GM12872 (cell line): ENCODE measurements at regions not wholly inside any gene's neighbourhood (a gene's known extent, or its start where the extent isn't known, plus 50 kb on each side); places are given as distances from the start of the nearest gene placed in this dataset.

Source experiments
- TF ChIP-seq, protein P1 (sequence below): IDR thresholded peaks from 3 replicates; pipeline ENCODE4 v1.5.1; 2011; ENCODE audit warnings: low read depth, mild to moderate bottlenecking, low read length, moderate library complexity; ENCODE audit not compliant: insufficient read depth

DNA sequence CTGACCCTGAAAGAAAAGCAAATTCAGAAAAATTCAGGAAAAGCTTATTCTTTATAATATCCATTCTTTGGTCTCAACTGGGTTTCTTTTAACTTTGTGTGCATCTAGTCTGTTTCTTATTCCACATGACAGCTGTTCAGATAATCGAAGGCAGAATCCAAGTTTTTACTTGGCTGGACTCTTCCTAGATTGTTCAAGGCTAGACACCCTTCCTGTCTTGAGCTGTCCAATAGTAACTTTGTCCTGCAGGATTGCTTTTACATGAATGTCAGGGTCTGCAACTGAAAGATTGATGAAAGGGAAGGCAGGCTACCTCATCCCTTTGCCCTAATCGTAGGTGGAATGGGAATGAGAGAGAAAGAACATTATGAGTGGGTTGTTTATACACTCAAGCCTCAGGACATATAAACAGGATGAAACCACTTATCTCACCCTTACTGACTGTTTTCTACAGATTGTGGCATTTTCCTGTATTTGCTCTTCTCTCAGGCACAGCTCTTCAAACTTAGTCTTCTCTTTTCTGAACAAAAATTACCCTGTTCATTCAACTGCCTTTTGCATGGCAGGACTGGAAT lies 76.9 kb downstream of the LEPR start:
- TF ChIP-seq, protein P1, sequence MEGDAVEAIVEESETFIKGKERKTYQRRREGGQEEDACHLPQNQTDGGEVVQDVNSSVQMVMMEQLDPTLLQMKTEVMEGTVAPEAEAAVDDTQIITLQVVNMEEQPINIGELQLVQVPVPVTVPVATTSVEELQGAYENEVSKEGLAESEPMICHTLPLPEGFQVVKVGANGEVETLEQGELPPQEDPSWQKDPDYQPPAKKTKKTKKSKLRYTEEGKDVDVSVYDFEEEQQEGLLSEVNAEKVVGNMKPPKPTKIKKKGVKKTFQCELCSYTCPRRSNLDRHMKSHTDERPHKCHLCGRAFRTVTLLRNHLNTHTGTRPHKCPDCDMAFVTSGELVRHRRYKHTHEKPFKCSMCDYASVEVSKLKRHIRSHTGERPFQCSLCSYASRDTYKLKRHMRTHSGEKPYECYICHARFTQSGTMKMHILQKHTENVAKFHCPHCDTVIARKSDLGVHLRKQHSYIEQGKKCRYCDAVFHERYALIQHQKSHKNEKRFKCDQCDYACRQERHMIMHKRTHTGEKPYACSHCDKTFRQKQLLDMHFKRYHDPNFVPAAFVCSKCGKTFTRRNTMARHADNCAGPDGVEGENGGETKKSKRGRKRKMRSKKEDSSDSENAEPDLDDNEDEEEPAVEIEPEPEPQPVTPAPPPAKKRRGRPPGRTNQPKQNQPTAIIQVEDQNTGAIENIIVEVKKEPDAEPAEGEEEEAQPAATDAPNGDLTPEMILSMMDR: no peak

DNA sequence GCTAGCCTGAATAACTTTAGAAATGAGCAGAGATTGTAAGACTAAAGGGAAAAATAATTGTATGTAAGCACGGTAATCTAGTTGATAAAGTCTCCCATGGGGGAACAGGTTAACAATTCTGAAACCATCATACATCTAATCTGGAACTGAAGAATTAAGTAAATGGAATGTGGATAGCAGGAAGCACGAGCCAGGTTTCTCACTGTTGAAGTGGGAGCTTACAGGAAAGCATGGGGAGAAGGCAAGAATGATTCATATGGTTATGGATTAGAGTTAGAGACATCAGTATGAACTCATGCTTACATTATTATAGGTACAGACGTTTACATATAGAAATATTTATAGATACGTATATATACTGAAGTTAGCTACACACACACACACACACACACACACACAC lies 83.0 kb downstream of the LEPR start:
- TF ChIP-seq, protein P1: no peak

DNA sequence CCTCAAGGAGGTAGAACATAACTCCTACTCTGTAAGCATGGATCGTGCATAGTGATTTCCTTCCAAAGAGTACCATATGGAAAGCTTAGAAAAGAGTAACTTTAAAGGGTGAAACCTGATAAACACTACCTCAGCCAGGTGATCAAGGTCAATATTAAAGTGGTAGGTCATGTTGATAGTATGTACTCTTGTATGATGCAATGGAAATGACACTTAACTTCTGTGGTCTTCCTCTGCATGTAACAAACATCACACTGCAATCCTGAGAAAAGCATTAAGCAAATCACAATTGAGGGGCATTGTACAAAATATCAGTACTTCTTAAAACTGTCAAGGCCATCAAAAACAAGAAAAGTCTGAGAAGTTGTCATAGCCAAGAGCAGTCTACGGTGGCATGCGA lies 83.8 kb downstream of the LEPR start:
- TF ChIP-seq, protein P1: no peak

DNA sequence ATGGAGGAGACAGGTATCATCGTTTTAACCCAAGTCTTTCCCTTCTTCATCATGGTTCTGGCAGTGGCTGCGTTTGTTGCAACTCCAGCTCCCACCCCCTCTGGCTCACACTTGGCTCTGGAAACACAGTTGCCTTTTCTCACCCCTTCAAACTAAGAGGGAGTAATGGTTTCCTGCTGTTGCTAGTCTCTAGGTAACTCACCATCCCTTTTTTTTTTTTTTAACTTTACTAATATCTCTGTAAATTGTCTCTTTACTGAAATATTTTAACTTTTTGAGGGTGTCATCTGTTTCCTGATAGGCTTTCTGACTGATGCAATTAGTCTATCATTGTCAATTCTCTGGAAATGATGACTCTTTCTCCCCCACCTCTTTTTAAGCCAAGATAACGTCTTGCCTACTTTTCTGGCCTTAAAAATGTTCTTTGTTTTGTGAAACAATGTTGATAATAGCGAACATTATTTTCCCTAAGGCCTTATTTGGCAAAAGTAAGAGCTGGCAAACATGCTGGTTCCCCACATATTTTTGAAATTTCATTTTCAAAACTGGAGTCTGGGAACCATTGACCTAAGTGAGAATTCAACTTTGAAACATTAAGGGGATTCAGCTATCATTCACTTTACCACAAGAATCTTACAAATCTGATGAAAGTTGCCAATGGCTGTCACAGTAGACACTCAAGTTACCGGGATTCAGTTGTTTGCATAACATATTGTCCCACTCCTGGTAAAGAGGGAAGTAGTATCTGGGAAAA lies 85.3 kb downstream of the LEPR start:
- TF ChIP-seq, protein P1: no peak

DNA sequence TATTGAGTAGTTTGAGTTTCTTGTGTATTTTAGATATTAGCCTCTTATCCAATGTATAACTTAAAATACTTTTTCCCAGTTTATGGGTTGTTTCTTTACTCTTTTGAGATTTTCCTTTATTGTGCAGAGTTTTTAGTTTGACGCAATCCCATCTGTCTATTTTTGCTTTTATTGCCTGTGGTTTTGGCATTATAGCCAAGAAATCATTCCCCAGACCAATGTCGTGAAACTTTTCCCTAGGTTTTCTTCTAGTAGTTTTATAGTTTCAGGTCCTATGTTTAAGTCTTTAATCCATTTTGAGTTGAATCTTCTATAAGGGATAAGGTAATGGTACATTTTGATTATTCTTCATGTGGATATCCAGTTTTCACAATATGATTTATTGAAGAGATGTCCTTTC lies 87.6 kb downstream of the LEPR start:
- TF ChIP-seq, protein P1: no peak

DNA sequence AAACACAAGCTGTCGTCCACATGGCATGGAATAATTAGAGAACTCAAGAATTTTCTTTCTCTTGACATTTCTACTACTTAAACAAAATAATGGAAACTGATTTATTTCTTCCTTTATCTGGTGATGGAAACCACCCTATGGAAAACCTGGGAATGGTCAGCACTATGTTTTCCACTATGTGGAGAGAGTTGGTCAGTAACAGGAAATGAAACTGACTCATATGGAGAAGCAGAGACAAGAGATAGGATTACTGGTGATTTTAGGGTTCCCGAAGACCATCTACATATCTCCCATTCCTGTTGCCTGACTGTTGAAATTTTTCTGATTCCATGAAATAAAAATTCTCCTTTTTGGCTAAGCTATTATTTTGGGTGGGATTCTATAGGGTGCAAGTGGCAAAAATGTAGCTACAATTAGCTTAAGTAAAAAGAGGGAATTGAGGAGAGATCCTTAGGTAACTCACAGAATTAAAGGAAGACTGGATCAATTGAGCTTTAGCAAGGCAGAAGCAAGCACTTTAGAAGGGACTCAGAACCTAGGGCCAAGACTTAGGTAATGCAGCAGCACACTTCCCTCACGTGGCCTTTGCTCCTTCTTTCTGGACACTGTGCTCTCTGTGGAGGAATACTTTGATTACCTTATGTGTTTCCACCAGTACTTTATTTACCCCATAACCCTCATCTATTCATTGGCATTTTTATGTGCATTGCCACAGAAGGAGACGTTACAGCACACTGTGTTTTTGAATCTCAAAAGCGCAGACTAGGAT lies 89.6 kb downstream of the LEPR start:
- TF ChIP-seq, protein P1: no peak

DNA sequence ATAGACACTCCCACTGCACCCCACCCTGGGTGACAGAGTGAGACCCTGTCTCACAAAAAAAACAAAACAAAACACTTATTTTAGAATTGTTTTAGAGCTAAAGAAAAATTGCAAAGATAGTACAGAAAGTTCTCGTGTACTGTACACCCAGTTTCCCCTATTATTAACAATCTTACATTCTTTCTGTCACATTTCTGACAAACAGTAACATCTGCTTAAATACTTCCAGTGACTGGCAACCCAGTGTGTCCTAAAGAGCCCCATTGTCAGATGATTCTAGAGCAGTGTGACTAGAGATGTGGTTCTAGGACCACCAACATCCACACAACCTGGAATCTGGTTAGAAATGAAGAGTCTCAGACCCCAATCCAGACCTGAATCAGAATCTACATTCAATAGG lies 90.5 kb downstream of the LEPR start:
- TF ChIP-seq, protein P1: no peak
